ENCODE measurements at regions not wholly inside any gene's neighbourhood (a gene's known extent, or its start where the extent isn't known, plus 50 kb on each side); places are given as distances from the start of the nearest gene placed in this dataset.

DNA sequence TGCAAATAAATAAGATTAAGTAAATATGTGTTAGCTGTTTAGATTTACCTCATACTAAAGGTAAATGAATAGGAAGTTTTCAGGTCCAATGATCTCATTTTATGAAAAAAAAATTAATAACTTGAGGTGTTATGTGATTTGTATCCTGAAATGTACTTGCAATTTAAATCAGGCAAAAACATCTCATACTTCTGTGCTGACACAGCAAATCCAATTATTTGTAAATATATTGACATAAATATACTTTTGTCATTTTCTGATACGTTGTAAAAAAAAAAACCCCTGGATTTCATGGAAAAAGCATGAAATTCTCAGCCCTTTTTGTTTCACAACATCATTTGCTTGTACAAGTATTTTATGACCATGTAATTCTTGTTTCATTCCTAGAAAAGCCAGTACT is 184.1 kb upstream of the NCAM2 start:
- no peaks in the 10 kb centered on the region for H3K36me3 Mint-ChIP-seq (ENCODE audit: insufficient read depth, unreplicated experiment)

GRCh38 chr21:20822666-20823065 is 175.5 kb upstream of the NCAM2 start:
- TF ChIP-seq, protein P1, sequence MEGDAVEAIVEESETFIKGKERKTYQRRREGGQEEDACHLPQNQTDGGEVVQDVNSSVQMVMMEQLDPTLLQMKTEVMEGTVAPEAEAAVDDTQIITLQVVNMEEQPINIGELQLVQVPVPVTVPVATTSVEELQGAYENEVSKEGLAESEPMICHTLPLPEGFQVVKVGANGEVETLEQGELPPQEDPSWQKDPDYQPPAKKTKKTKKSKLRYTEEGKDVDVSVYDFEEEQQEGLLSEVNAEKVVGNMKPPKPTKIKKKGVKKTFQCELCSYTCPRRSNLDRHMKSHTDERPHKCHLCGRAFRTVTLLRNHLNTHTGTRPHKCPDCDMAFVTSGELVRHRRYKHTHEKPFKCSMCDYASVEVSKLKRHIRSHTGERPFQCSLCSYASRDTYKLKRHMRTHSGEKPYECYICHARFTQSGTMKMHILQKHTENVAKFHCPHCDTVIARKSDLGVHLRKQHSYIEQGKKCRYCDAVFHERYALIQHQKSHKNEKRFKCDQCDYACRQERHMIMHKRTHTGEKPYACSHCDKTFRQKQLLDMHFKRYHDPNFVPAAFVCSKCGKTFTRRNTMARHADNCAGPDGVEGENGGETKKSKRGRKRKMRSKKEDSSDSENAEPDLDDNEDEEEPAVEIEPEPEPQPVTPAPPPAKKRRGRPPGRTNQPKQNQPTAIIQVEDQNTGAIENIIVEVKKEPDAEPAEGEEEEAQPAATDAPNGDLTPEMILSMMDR (IDR thresholded peaks at IDR 0.05; ENCODE audit: unreplicated experiment): no peak
- ChIA-PET CTCF (interaction anchor here (0.6 kb wide), 1 partner anchor 1404 kb away, joined by 3 read pairs; no protein-coding TSS in a partner anchor), POLR2A (no interaction called here)
- Mint-ChIP-seq H3K36me3 (ENCODE audit: insufficient read depth, unreplicated experiment) (no peaks in the 10 kb centered on the region), H3K4me3 (ENCODE audit: unreplicated experiment) (no peak overlapping the region), H3K27me3 (ENCODE audit: insufficient read depth, unreplicated experiment) (no peaks in the 10 kb centered on the region), H3K9me3 (ENCODE audit: unreplicated experiment) (no peaks in the 10 kb centered on the region), H3K27ac (ENCODE audit: low read depth, unreplicated experiment) (no peak overlapping the region), H3K4me1 (ENCODE audit: insufficient read depth, unreplicated experiment) (no peaks in the 10 kb centered on the region)
- BruUV-seq (replicated peaks): no TSS peak
- intact Hi-C loops (cut with micrococcal nuclease): no loop called here
- DNase-seq (ENCODE audit: unreplicated experiment): peak; percentile 49

More for the DNA sequence above, 184.1 kb upstream of the NCAM2 start:
- ChIA-PET POLR2A (interaction anchor here (0.6 kb wide), 1 partner anchor 20 kb away, joined by 3 read pairs; no protein-coding TSS in a partner anchor), CTCF (no interaction called here)
- H3K27me3 Mint-ChIP-seq (ENCODE audit: insufficient read depth, unreplicated experiment): no peaks in the 10 kb centered on the region
- H3K4me3 Mint-ChIP-seq (ENCODE audit: unreplicated experiment): no peak overlapping the region
- H3K27ac Mint-ChIP-seq (ENCODE audit: low read depth, unreplicated experiment): no peak overlapping the region
- peaks cover 13% of the 10 kb centered on the region for H3K9me3 Mint-ChIP-seq (ENCODE audit: unreplicated experiment)
- DNase-seq (ENCODE audit: unreplicated experiment): no peak
- H3K4me1 Mint-ChIP-seq (ENCODE audit: insufficient read depth, unreplicated experiment): no peaks in the 10 kb centered on the region
- intact Hi-C loops (cut with micrococcal nuclease): no loop called here
- BruUV-seq (replicated peaks): no TSS peak
- TF ChIP-seq, protein P1 (IDR thresholded peaks at IDR 0.05; ENCODE audit: unreplicated experiment): no peak

- Mint-ChIP-seq H3K27me3 (ENCODE audit: insufficient read depth, unreplicated experiment) (no peaks in the 10 kb centered on the region), H3K36me3 (ENCODE audit: insufficient read depth, unreplicated experiment) (no peaks in the 10 kb centered on the region), H3K4me3 (ENCODE audit: unreplicated experiment) (no peak overlapping the region), H3K4me1 (ENCODE audit: insufficient read depth, unreplicated experiment) (peaks cover 5% of the 10 kb centered on the region), H3K9me3 (ENCODE audit: unreplicated experiment) (no peaks in the 10 kb centered on the region), H3K27ac (ENCODE audit: low read depth, unreplicated experiment) (no peak overlapping the region)
- intact Hi-C loops (cut with micrococcal nuclease): no loop called here
- TF ChIP-seq, protein P1 (IDR thresholded peaks at IDR 0.05; ENCODE audit: unreplicated experiment): no peak
- BruUV-seq (replicated peaks): no TSS peak
- ChIA-PET POLR2A (no interaction called here), CTCF (no interaction called here)
- DNase-seq (ENCODE audit: unreplicated experiment): no peak
Observed at GRCh38 chr21:20852866-20853265, 145.3 kb upstream of the NCAM2 start.

DNA sequence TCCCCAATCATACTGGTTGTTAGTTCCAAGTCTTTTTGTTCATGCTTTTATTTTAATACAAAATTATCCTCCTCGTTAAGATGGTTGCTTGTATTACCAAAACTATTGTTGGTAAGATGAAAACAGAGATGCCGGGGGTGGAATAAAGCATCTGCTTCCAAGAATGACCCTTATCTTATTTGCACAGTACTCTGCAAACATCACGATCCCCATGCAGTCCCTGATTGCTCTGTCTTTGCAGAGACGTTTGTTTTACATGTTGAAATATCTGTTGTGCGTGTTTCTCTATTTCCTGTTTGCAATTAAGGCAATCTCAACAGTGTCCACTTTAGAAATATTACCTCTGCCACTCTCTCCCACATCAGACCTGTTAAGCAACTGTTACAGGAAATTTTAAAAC is 141.3 kb upstream of the NCAM2 start:
- POLR2A ChIA-PET: no interaction called here

More for the DNA sequence above, 141.3 kb upstream of the NCAM2 start:
- Mint-ChIP-seq H3K9me3 (ENCODE audit: unreplicated experiment) (peaks cover 9% of the 10 kb centered on the region), H3K27me3 (ENCODE audit: insufficient read depth, unreplicated experiment) (no peaks in the 10 kb centered on the region), H3K4me3 (ENCODE audit: unreplicated experiment) (no peak overlapping the region), H3K27ac (ENCODE audit: low read depth, unreplicated experiment) (no peak overlapping the region), H3K4me1 (ENCODE audit: insufficient read depth, unreplicated experiment) (peaks cover 5% of the 10 kb centered on the region), H3K36me3 (ENCODE audit: insufficient read depth, unreplicated experiment) (no peaks in the 10 kb centered on the region)
- CTCF ChIA-PET: no interaction called here
- BruUV-seq (replicated peaks): no TSS peak
- no peak for DNase-seq (ENCODE audit: unreplicated experiment)
- TF ChIP-seq, protein P1 (IDR thresholded peaks at IDR 0.05; ENCODE audit: unreplicated experiment): no peak
- intact Hi-C loops (cut with micrococcal nuclease): no loop called here
